A673 (cell line): ENCODE measurements at regions not wholly inside any gene's neighbourhood (a gene's known extent, or its start where the extent isn't known, plus 50 kb on each side); places are given as distances from the start of the nearest gene placed in this dataset.

Experiments
- BruUV-seq: library from RNA; stranded (reverse); fragments of 400-500 nt; replicated peaks from 2 replicates; lab custom pipeline; 2021; lab: Mats Ljungman, UMichigan
- CTCF ChIA-PET: fragments of 300-600 bp; sonication (Branson Sonifier 250); formaldehyde crosslinking; loops from one replicate; lab custom pipeline; 2022; ENCODE audit warnings: antibody characterized with exemption; lab: Charles Lee
- POLR2A ChIA-PET: fragments of 300-600 bp; sonication (Branson Sonifier 250); formaldehyde crosslinking; loops from one replicate; lab custom pipeline; 2022; ENCODE audit warnings: antibody characterized with exemption; ENCODE audit not compliant: low non-redundant PET; lab: Charles Lee
- DNase-seq: peaks from one replicate; pipeline ENCODE4 v3.0.0-alpha.2; 2015; ENCODE audit warnings: low spot score
- H3K27ac ChIP-seq: fragments of 200-600 bp; sonication (generic); 2 replicates; pipeline ENCODE4 v1.5.1; 2016; ENCODE audit warnings: mixed run types, low read depth, mild to moderate bottlenecking, mixed read lengths, antibody characterized with exemption, low read length; ENCODE audit not compliant: poor library complexity, severe bottlenecking
- H3K27me3 ChIP-seq: fragments of 200-600 bp; sonication (generic); replicated peaks from 2 replicates; pipeline ENCODE4 v1.6.1; 2017; ENCODE audit warnings: mixed run types, low read depth, mild to moderate bottlenecking, mixed read lengths, antibody characterized with exemption, low read length; ENCODE audit not compliant: insufficient read depth, poor library complexity
- H3K36me3 ChIP-seq: fragments of 200-600 bp; sonication (generic); 2 replicates; pipeline ENCODE4 v1.6.1; 2016; ENCODE audit warnings: mixed run types, mild to moderate bottlenecking, mixed read lengths, antibody characterized with exemption, low read length; ENCODE audit not compliant: insufficient read depth, poor library complexity, severe bottlenecking
- H3K4me1 ChIP-seq: fragments of 200-600 bp; sonication (generic); 2 replicates; pipeline ENCODE4 v1.6.1; 2017; ENCODE audit warnings: mixed run types, mild to moderate bottlenecking, mixed read lengths, antibody characterized with exemption, low read length; ENCODE audit not compliant: insufficient read depth, poor library complexity, severe bottlenecking
- H3K4me3 ChIP-seq: fragments of 200-600 bp; sonication (generic); 2 replicates; pipeline ENCODE4 v1.5.1; 2016; ENCODE audit warnings: low read depth, mixed run types, mild to moderate bottlenecking, mixed read lengths, low read length; ENCODE audit not compliant: poor library complexity, severe bottlenecking
- H3K9me3 ChIP-seq: fragments of 200-600 bp; sonication (generic); 2 replicates; pipeline ENCODE4 v1.6.1; 2016; ENCODE audit warnings: mixed run types, low read depth, mild to moderate bottlenecking, mixed read lengths, antibody characterized with exemption, low read length; ENCODE audit not compliant: poor library complexity, severe bottlenecking
- EZH2 ChIP-seq: fragments of 200-600 bp; sonication (generic); IDR thresholded peaks from 2 replicates; pipeline ENCODE4 v1.6.1; 2017; ENCODE audit warnings: borderline replicate concordance, low read depth, mild to moderate bottlenecking, mixed read lengths, antibody characterized with exemption, low read length; ENCODE audit not compliant: poor library complexity, severe bottlenecking
- intact Hi-C: fragments of 100-400 bp; cut with micrococcal nuclease; formaldehyde crosslinking; loops from one replicate; pipeline ENCODE4 v1.10.0; 2022; ENCODE audit not compliant: unreplicated experiment
- TF ChIP-seq, protein P1 (sequence below): fragments of 300-800, 200-600 bp; sonication (generic); conservative IDR thresholded peaks from 2 replicates; pipeline ENCODE4 v1.5.1; 2017; ENCODE audit warnings: low read depth, mild to moderate bottlenecking, antibody characterized with exemption, low read length, moderate library complexity, mixed read lengths

DNA sequence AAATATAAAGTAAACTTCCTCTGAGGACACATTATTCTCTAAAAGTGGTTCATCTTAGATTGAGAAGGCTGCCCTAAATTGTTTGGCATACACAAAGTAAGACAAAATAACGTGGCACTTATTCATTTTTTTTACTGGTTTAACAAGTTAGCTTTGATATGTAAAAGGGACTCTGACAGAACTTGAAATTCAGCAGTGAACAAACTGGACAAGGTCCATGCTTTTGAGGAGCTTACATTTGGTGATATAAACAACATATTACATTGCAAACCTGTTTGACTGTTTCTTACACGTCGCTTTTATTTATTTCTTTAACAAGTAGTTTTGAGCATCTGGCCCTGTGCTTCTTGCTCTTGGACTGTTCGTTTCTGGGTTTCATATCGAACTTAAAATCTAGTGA, 253.1 kb upstream of the POM121L12 start:
- POLR2A ChIA-PET, result no interaction called here
- BruUV-seq, result no TSS peak

DNA sequence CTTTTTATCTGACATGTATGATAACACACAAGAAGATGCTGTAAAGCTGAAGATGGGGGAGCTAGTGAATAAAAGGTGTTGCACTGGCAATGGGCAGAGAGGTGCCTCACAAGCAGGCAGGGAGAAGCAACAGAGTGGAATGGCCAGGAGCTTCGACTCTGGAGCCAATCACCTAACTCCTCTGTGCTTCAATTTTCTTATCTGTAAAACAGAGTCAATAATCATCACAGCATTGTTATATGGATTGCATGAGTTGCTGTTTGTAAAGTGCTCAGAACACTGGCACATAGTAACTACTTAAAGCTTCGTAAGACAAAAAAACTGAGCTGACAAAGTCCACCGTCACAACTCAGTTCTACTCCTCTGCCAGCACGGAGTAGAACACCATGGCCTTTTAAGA, 254.2 kb upstream of the POM121L12 start:
- DNase-seq, result no peak
- peaks cover 56% of the 10 kb centered on the region for H3K9me3 ChIP-seq
- no peaks in the 10 kb centered on the region for H3K36me3 ChIP-seq
- H3K4me1 ChIP-seq, result no peaks in the 10 kb centered on the region
- ChIA-PET CTCF (no interaction called here), POLR2A (no interaction called here)
- H3K27me3 ChIP-seq, result no peaks in the 10 kb centered on the region
- intact Hi-C loops, result no loop called here
- H3K4me3 ChIP-seq, result no peak overlapping the region
- no peak overlapping the region for H3K27ac ChIP-seq
- no TSS peak for BruUV-seq
- TF ChIP-seq, protein P1, sequence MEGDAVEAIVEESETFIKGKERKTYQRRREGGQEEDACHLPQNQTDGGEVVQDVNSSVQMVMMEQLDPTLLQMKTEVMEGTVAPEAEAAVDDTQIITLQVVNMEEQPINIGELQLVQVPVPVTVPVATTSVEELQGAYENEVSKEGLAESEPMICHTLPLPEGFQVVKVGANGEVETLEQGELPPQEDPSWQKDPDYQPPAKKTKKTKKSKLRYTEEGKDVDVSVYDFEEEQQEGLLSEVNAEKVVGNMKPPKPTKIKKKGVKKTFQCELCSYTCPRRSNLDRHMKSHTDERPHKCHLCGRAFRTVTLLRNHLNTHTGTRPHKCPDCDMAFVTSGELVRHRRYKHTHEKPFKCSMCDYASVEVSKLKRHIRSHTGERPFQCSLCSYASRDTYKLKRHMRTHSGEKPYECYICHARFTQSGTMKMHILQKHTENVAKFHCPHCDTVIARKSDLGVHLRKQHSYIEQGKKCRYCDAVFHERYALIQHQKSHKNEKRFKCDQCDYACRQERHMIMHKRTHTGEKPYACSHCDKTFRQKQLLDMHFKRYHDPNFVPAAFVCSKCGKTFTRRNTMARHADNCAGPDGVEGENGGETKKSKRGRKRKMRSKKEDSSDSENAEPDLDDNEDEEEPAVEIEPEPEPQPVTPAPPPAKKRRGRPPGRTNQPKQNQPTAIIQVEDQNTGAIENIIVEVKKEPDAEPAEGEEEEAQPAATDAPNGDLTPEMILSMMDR, result no peak
- no peak for TF ChIP-seq EZH2

More for the DNA sequence above, 253.1 kb upstream of the POM121L12 start:
- Histone ChIP-seq H3K9me3 (peaks cover 53% of the 10 kb centered on the region), H3K4me1 (no peaks in the 10 kb centered on the region), H3K4me3 (no peak overlapping the region), H3K27me3 (no peaks in the 10 kb centered on the region), H3K36me3 (no peaks in the 10 kb centered on the region), H3K27ac (no peak overlapping the region)
- DNase-seq, result no peak
- CTCF ChIA-PET, result no interaction called here
- intact Hi-C loops, result no loop called here
- TF ChIP-seq, protein P1, result no peak
- no peak for TF ChIP-seq EZH2

GRCh38 chr7:52779004-52779403, 256.4 kb upstream of the POM121L12 start:
- no peak for DNase-seq
- intact Hi-C loops, result no loop called here
- H3K4me1 ChIP-seq, result no peaks in the 10 kb centered on the region
- CTCF ChIA-PET, result no interaction called here
- H3K36me3 ChIP-seq, result no peaks in the 10 kb centered on the region
- BruUV-seq, result no TSS peak
- POLR2A ChIA-PET, result no interaction called here
- no peak overlapping the region for H3K4me3 ChIP-seq
- no peak overlapping the region for H3K27ac ChIP-seq
- no peaks in the 10 kb centered on the region for H3K27me3 ChIP-seq
- TF ChIP-seq, protein P1, result no peak
- TF ChIP-seq EZH2, result no peak
- peaks cover 62% of the 10 kb centered on the region for H3K9me3 ChIP-seq
